GM12878 (cell line): ENCODE measurements at regions not wholly inside any gene's neighbourhood (a gene's known extent, or its start where the extent isn't known, plus 50 kb on each side); places are given as distances from the start of the nearest gene placed in this dataset.

ENCODE experiments used
- ATAC-seq: fragments of 200-7000 bp; cut with Tn5 transposase; 3 replicates; pipeline ENCODE4 v1.9.1; 2020; ENCODE audit warnings: mild to moderate bottlenecking, moderate library complexity
- BruUV-seq: library from RNA; stranded (reverse); fragments of 400-500 nt; replicated peaks from 2 replicates; lab custom pipeline; 2021; lab: Mats Ljungman, UMichigan
- CTCF ChIA-PET: fragments of 300-600 bp; sonication (Branson Sonifier 250); formaldehyde crosslinking; extraction: SDS; loops from one replicate; lab custom pipeline; 2021; ENCODE audit warnings: inconsistent platforms; lab: Yijun Ruan, JAX
- POLR2A ChIA-PET: fragments of 350-600 bp; formaldehyde crosslinking; extraction: SDS; loops from one replicate; lab custom pipeline; 2021; ENCODE audit warnings: inconsistent platforms; lab: Charles Lee
- RAD21 ChIA-PET: fragments of 300-600 bp; sonication (Branson Sonifier 250); formaldehyde crosslinking; loops from one replicate; lab custom pipeline; 2023; ENCODE audit warnings: antibody characterized with exemption; ENCODE audit not compliant: unreplicated experiment; lab: Charles Lee
- SMC1A ChIA-PET: fragments of 300-600 bp; sonication (Branson Sonifier 250); formaldehyde crosslinking; loops from one replicate; lab custom pipeline; 2023; ENCODE audit not compliant: unreplicated experiment, uncharacterized antibody; lab: Charles Lee
- DNase-seq: peaks from one replicate; pipeline ENCODE4 v3.0.0-alpha.2; 2011; ENCODE audit warnings: low read depth, low spot score
- FAIRE-seq: peaks from 3 replicates; lab custom pipeline; 2011; peaks lifted over from hg19 to GRCh38; lab: Jason Lieb, UNC
- H2AFZ ChIP-seq: 2 replicates; pipeline ENCODE4 v1.6.0; 2011; ENCODE audit warnings: low read depth, low read length, control low read depth; ENCODE audit not compliant: control insufficient read depth
- H3K27ac ChIP-seq: 2 replicates; pipeline ENCODE4 v1.5.1; 2011; ENCODE audit warnings: control low read depth; ENCODE audit not compliant: control insufficient read depth, insufficient read depth
- H3K27me3 ChIP-seq, 2 experiments: replicated peaks in 1 of 2; 2 replicates each; pipeline versions ENCODE4 v1.6.0 to v1.6.1; 2011; ENCODE audit warnings: low read length in 1 of 2; ENCODE audit not compliant: control insufficient read depth in 2 of 2, insufficient read depth in 2 of 2
- H3K36me3 ChIP-seq, 2 experiments: 2 replicates each; pipeline ENCODE4 v1.5.1; 2011; ENCODE audit warnings: low read length in 1 of 2; ENCODE audit not compliant: control insufficient read depth in 2 of 2, insufficient read depth in 2 of 2
- H3K4me1 ChIP-seq: 2 replicates; pipeline ENCODE4 v1.6.1; 2011; ENCODE audit warnings: mild to moderate bottlenecking, low read length, moderate library complexity, mixed read lengths; ENCODE audit not compliant: control insufficient read depth, insufficient read depth
- H3K4me2 ChIP-seq: 2 replicates; pipeline ENCODE4 v1.6.0; 2011; ENCODE audit warnings: control low read depth; ENCODE audit not compliant: control insufficient read depth, insufficient read depth
- H3K4me3 ChIP-seq: fragments of 200-600 bp; sonication (generic); 2 replicates; pipeline ENCODE4 v1.5.1; 2016
- H3K79me2 ChIP-seq: 2 replicates; pipeline ENCODE4 v1.6.0; 2011; ENCODE audit warnings: low read length; ENCODE audit not compliant: control insufficient read depth, insufficient read depth
- H3K9ac ChIP-seq: 2 replicates; pipeline ENCODE4 v1.8.0; 2011; ENCODE audit warnings: low read length, control low read depth, mixed read lengths; ENCODE audit not compliant: control insufficient read depth, insufficient read depth
- H3K9me3 ChIP-seq: replicated peaks from 3 replicates; pipeline ENCODE4 v1.5.1; 2011; ENCODE audit warnings: mild to moderate bottlenecking, low read length; ENCODE audit not compliant: control insufficient read depth, insufficient read depth
- H4K20me1 ChIP-seq: 2 replicates; pipeline ENCODE4 v1.6.0; 2011; ENCODE audit not compliant: control insufficient read depth, insufficient read depth
- BACH1 ChIP-seq: fragments of 450-650 bp; IDR thresholded peaks from 2 replicates; pipeline ENCODE4 v1.6.1; 2017; ENCODE audit warnings: mild to moderate bottlenecking, borderline replicate concordance
- BCL11A ChIP-seq: IDR thresholded peaks from 2 replicates; pipeline ENCODE4 v1.6.1; 2011; ENCODE audit warnings: low read depth, low read length
- E4F1 ChIP-seq: fragments of 450-650 bp; IDR thresholded peaks from 2 replicates; pipeline ENCODE4 v1.6.1; 2018; ENCODE audit warnings: borderline replicate concordance, mild to moderate bottlenecking; ENCODE audit not compliant: partially characterized antibody
- EED ChIP-seq: sonication (generic); IDR thresholded peaks from 2 replicates; pipeline ENCODE4 v1.6.1; 2016; ENCODE audit warnings: antibody characterized with exemption, low read depth
- GATAD2B ChIP-seq: fragments of 450-650 bp; conservative IDR thresholded peaks from 2 replicates; pipeline ENCODE4 v1.6.1; 2017; ENCODE audit warnings: low read depth, mild to moderate bottlenecking, moderate library complexity
- IRF4 ChIP-seq: IDR thresholded peaks from 2 replicates; pipeline ENCODE4 v1.6.1; 2011; ENCODE audit warnings: low read depth, low read length
- MAX ChIP-seq: IDR thresholded peaks from 2 replicates; pipeline ENCODE4 v1.6.1; 2012; ENCODE audit warnings: low read depth, low read length, improper control_type of control experiment
- NR2C2 ChIP-seq: IDR thresholded peaks from 2 replicates; pipeline ENCODE4 v1.6.1; 2011; ENCODE audit warnings: borderline replicate concordance, low read depth; ENCODE audit not compliant: control insufficient read depth, insufficient read length
- PAX5 ChIP-seq: IDR thresholded peaks from 2 replicates; pipeline ENCODE4 v1.6.1; 2011; ENCODE audit warnings: low read depth, low read length, borderline replicate concordance
- POU2F2 ChIP-seq: IDR thresholded peaks from 3 replicates; pipeline ENCODE4 v1.6.1; 2011; ENCODE audit warnings: low read depth, mild to moderate bottlenecking, low read length, borderline replicate concordance
- RBBP5 ChIP-seq: fragments of 200-600 bp; sonication (generic); conservative IDR thresholded peaks from 2 replicates; pipeline ENCODE4 v1.6.1; 2016
- RELA ChIP-seq: fragments of 450-650 bp; IDR thresholded peaks from 2 replicates; pipeline ENCODE4 v1.8.0; 2014; ENCODE audit warnings: borderline replicate concordance; ENCODE audit not compliant: partially characterized antibody
- SMC3 ChIP-seq: IDR thresholded peaks from 2 replicates; pipeline ENCODE4 v1.6.1; 2011; ENCODE audit warnings: low read length, improper control_type of control experiment, borderline replicate concordance
- WGBS: methylation state at CpG from one replicate; pipeline ENCODE4 v1.1.6; 2016; ENCODE audit warnings: low lambda C conversion rate; ENCODE audit not compliant: insufficient replicate concordance, insufficient coverage; ENCODE audit errors: missing lambda C conversion rate; 5-methylcytosine and 5-hydroxymethylcytosine counted together
- in situ Hi-C: fragments of 300-500 bp; cut with MboI; formaldehyde crosslinking; loops from 9 replicates; pipeline ENCODE4 v1.14.3; 2018; ENCODE audit warnings: mixed read lengths
- intact Hi-C: fragments of 100-400 bp; cut with micrococcal nuclease; formaldehyde crosslinking; loops from one replicate; pipeline ENCODE4 v1.14.2; 2022; ENCODE audit not compliant: unreplicated experiment
- TF ChIP-seq, protein P1 (sequence below): fragments of 450-650 bp; conservative IDR thresholded peaks from 2 replicates; pipeline ENCODE4 v1.6.1; 2017; ENCODE audit warnings: mild to moderate bottlenecking, moderate library complexity

GRCh38 chr10:83167081-83167480, 972.2 kb upstream of the GHITM start:
- ChIA-PET POLR2A (no interaction called here), RAD21 (no interaction called here), CTCF (interaction anchor here (1.2 kb wide), 1 partner anchor 381 kb away, joined by 3 read pairs; no protein-coding TSS in a partner anchor), SMC1A (interaction anchor here (1.2 kb wide), 1 partner anchor 12 kb away, joined by 3 read pairs; no protein-coding TSS in a partner anchor)
- Histone ChIP-seq H3K27me3 (no peaks in the 10 kb centered on the region), H3K79me2 (no peaks in the 10 kb centered on the region), H3K4me1 (no peaks in the 10 kb centered on the region), H3K9me3 (no peaks in the 10 kb centered on the region), H3K36me3 (no peaks in the 10 kb centered on the region), H4K20me1 (no peaks in the 10 kb centered on the region), H3K4me2 (no peak overlapping the region), H3K27ac (no peak overlapping the region), H3K4me3 (no peak overlapping the region), H2AFZ (no peak overlapping the region), H3K9ac (no peak overlapping the region)
- DNase-seq = no peak
- FAIRE-seq = no peak
- in situ Hi-C loops = no loop called here
- no peak for ATAC-seq
- TF ChIP-seq GATAD2B (no peak), SMC3 (no peak), E4F1 (no peak), NR2C2 (no peak), PAX5 (no peak), IRF4 (no peak), BACH1 (no peak), POU2F2 (no peak), MAX (no peak), RELA (no peak), EED (no peak), BCL11A (no peak), RBBP5 (no peak)
- TF ChIP-seq, protein P1, sequence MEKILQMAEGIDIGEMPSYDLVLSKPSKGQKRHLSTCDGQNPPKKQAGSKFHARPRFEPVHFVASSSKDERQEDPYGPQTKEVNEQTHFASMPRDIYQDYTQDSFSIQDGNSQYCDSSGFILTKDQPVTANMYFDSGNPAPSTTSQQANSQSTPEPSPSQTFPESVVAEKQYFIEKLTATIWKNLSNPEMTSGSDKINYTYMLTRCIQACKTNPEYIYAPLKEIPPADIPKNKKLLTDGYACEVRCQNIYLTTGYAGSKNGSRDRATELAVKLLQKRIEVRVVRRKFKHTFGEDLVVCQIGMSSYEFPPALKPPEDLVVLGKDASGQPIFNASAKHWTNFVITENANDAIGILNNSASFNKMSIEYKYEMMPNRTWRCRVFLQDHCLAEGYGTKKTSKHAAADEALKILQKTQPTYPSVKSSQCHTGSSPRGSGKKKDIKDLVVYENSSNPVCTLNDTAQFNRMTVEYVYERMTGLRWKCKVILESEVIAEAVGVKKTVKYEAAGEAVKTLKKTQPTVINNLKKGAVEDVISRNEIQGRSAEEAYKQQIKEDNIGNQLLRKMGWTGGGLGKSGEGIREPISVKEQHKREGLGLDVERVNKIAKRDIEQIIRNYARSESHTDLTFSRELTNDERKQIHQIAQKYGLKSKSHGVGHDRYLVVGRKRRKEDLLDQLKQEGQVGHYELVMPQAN = no peak
- 0% methylated on average over 4 of the region's 4 CpGs for WGBS
- intact Hi-C loops = no loop called here
- no TSS peak for BruUV-seq
